T-helper 1 cell treated with Interleukin-12 subunit alpha and Interleukin-12 subunit beta and Interleukin-4 antibody, amounts not matched to agents 30 ng/mL and 1 ng/mL, for 36 hours (primary cell): ENCODE measurements at regions not wholly inside any gene's neighbourhood (a gene's known extent, or its start where the extent isn't known, plus 50 kb on each side); places are given as distances from the start of the nearest gene placed in this dataset.

Experiments used
- intact Hi-C: fragments of 100-400 bp; cut with micrococcal nuclease; formaldehyde crosslinking; loops from one replicate; pipeline ENCODE4 v1.15.1; 2024

- intact Hi-C loops, result no loop called here
These were observed 300.1 kb downstream of the PTEN start for GRCh38 chr10:88163572-88163971.

- intact Hi-C loops, result no loop called here
These were observed 301.0 kb downstream of the PTEN start for GRCh38 chr10:88164471-88164870.

- intact Hi-C loops, result no loop called here
These were observed 302.4 kb downstream of the PTEN start for GRCh38 chr10:88165849-88166271.

- intact Hi-C loops, result no loop called here
These were observed 305.0 kb downstream of the PTEN start for GRCh38 chr10:88168171-88169036.

- intact Hi-C loops, result no loop called here
These were observed 305.6 kb downstream of the PTEN start for GRCh38 chr10:88169037-88169319.

- intact Hi-C loops, result loop anchor here (2.0 kb wide), 1 partner anchor 18 kb away; no protein-coding TSS in a partner anchor
These were observed 307.2 kb downstream of the PTEN start for GRCh38 chr10:88170628-88171027.

GRCh38 chr10:88172159-88172558 is 308.7 kb downstream of the PTEN start:
- intact Hi-C loops, result loop anchor here (1.0 kb wide), 1 partner anchor 22 kb away; no protein-coding TSS in a partner anchor

- intact Hi-C loops, result no loop called here
These were observed 311.0 kb downstream of the PTEN start for GRCh38 chr10:88174391-88174790.

- intact Hi-C loops, result no loop called here
These were observed 315.3 kb downstream of the PTEN start for GRCh38 chr10:88178758-88179157.

GRCh38 chr10:88179831-88180230 is 316.4 kb downstream of the PTEN start:
- intact Hi-C loops, result no loop called here

GRCh38 chr10:88181902-88182600 is 318.6 kb downstream of the PTEN start:
- intact Hi-C loops, result no loop called here

- intact Hi-C loops, result no loop called here
These were observed 319.1 kb downstream of the PTEN start for GRCh38 chr10:88182601-88182930.

GRCh38 chr10:88184543-88185297 is 321.3 kb downstream of the PTEN start:
- intact Hi-C loops, result no loop called here

GRCh38 chr10:88185830-88186229 is 322.4 kb downstream of the PTEN start:
- intact Hi-C loops, result no loop called here

- intact Hi-C loops, result no loop called here
These were observed 322.9 kb downstream of the PTEN start for GRCh38 chr10:88186335-88186734.

GRCh38 chr10:88187472-88187871 is 324.0 kb downstream of the PTEN start:
- intact Hi-C loops, result no loop called here

- intact Hi-C loops, result loop anchor here (5.0 kb wide), 1 partner anchor 53 kb away; no protein-coding TSS in a partner anchor
These were observed 326.7 kb downstream of the PTEN start for GRCh38 chr10:88190123-88190522.

- intact Hi-C loops, result loop anchor here (5.0 kb wide), 1 partner anchor 53 kb away; no protein-coding TSS in a partner anchor
These were observed 327.3 kb downstream of the PTEN start for GRCh38 chr10:88190540-88191235.

- intact Hi-C loops, result loop anchor here (5.0 kb wide), 1 partner anchor 56 kb away; no protein-coding TSS in a partner anchor
These were observed 329.6 kb downstream of the PTEN start for GRCh38 chr10:88193018-88193417.

GRCh38 chr10:88194041-88194887 is 330.8 kb downstream of the PTEN start:
- intact Hi-C loops, result loop anchor here (1.0 to 5.0 kb wide), 8 partner anchors 22 to 332 kb away; no protein-coding TSS in a partner anchor
